RWPE1 (cell line): ENCODE measurements at regions not wholly inside any gene's neighbourhood (a gene's known extent, or its start where the extent isn't known, plus 50 kb on each side); places are given as distances from the start of the nearest gene placed in this dataset.

Source experiments
- CTCF ChIA-PET: fragments of 350-600 bp; sonication (Branson Sonifier 250); formaldehyde crosslinking; extraction: SDS; loops from one replicate; lab custom pipeline; 2021; lab: Yijun Ruan, JAX
- POLR2A ChIA-PET: fragments of 400-600 bp; formaldehyde crosslinking; extraction: SDS; loops from one replicate; lab custom pipeline; 2020; ENCODE audit warnings: antibody characterized with exemption; ENCODE audit not compliant: low non-redundant PET; lab: Yijun Ruan, JAX
- DNase-seq: peaks from one replicate; pipeline ENCODE4 v3.0.0; 2012; ENCODE audit warnings: low spot score
- H3K27ac ChIP-seq: fragments of 450-650 bp; 2 replicates; pipeline ENCODE4 v1.5.1; 2017
- CTCF ChIP-seq: fragments of 450-650 bp; conservative IDR thresholded peaks from 2 replicates; pipeline ENCODE4 v1.5.1; 2017; ENCODE audit warnings: low read depth, mild to moderate bottlenecking

GRCh38 chr2:193583638-193584400 is 1389.1 kb upstream of the TMEFF2 start:
- TF ChIP-seq CTCF, result no peak
- CTCF ChIA-PET, result interaction anchor here (0.5 to 1.0 kb wide), 4 partner anchors 357 to 1835 kb away, joined by 3 to 6 read pairs (median 3); no protein-coding TSS in a partner anchor
- no peak for DNase-seq

GRCh38 chr2:193581807-193582206 is 1387.1 kb upstream of the TMEFF2 start:
- no peak for TF ChIP-seq CTCF
- POLR2A ChIA-PET, result no interaction called here
- DNase-seq, result no peak

More at GRCh38 chr2:193583638-193584400, 1389.1 kb upstream of the TMEFF2 start:
- POLR2A ChIA-PET, result no interaction called here
- H3K27ac ChIP-seq, result no peak overlapping the region

GRCh38 chr2:193580176-193580950 is 1385.6 kb upstream of the TMEFF2 start:
- no peak for DNase-seq
- ChIA-PET POLR2A (no interaction called here), CTCF (no interaction called here)
- no peak overlapping the region for H3K27ac ChIP-seq
- TF ChIP-seq CTCF, result no peak

More at GRCh38 chr2:193581807-193582206, 1387.1 kb upstream of the TMEFF2 start:
- H3K27ac ChIP-seq, result no peak overlapping the region
- CTCF ChIA-PET, result interaction anchor here (0.6 kb wide), 1 partner anchor 1171 kb away, joined by 4 read pairs; no protein-coding TSS in a partner anchor

- no peak for TF ChIP-seq CTCF
- no peak overlapping the region for H3K27ac ChIP-seq
- no peak for DNase-seq
- POLR2A ChIA-PET, result no interaction called here
- CTCF ChIA-PET, result no interaction called here
These were observed 1372.2 kb upstream of the TMEFF2 start for GRCh38 chr2:193566886-193567285.

- DNase-seq, result no peak
- no peak overlapping the region for H3K27ac ChIP-seq
- ChIA-PET POLR2A (no interaction called here), CTCF (no interaction called here)
- no peak for TF ChIP-seq CTCF
These were observed 1371.5 kb upstream of the TMEFF2 start for GRCh38 chr2:193566276-193566675.

- ChIA-PET CTCF (no interaction called here), POLR2A (no interaction called here)
- DNase-seq, result no peak
- no peak overlapping the region for H3K27ac ChIP-seq
- TF ChIP-seq CTCF, result no peak
These were observed 1367.3 kb upstream of the TMEFF2 start for GRCh38 chr2:193562031-193562430.
